ENCODE measurements at regions not wholly inside any gene's neighbourhood (a gene's known extent, or its start where the extent isn't known, plus 50 kb on each side); places are given as distances from the start of the nearest gene placed in this dataset.
"Not testable (repeated sequence)": the region's sequence is repeated elsewhere in the genome, so short reads cannot be mapped to it uniquely, and the experiment has no call there.

DNA sequence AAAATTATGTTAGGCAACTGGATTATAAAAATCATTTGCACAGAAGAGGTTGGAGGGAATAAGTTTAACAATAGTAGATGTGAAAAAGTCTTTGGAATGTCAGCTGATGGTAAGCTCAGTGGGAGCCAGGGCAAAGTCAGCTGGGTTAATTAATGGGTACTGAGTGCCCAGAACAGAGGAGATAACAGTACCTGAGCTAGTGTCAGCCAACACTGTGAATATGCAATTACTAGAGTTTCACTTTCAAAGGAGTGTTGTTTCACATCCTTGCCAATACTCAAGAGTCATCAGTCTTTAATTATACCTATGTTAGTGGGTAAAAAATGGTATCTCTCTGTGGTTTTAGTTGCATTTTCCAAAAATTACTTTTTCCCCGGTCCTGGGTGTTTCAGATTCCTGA, 135.1 kb downstream of the KIF4B start:
- DNase-seq (no peak), ATAC-seq (ENCODE audit: low FRiP score in 2 of 2) (no peak)
- 67 to 68% methylated on average over 1 of the region's 1 CpG for WGBS, 2 donors
- Histone ChIP-seq H3K36me3 (no peaks in the 10 kb centered on the region), H3K27me3 (no peaks in the 10 kb centered on the region), H3K4me1 (no peaks in the 10 kb centered on the region), H3K9me3 (no peaks in the 10 kb centered on the region), H3K27ac (no peak overlapping the region), H3K4me3 (no peak overlapping the region)
- TF ChIP-seq POLR2A (IDR thresholded peaks at IDR 0.05) (no peak), EP300 (IDR thresholded peaks at IDR 0.05) (no peak), CTCF (IDR thresholded peaks at IDR 0.05) (no peak), POLR2AphosphoS5 (IDR thresholded peaks at IDR 0.05) (no peak)

- Histone ChIP-seq H3K27me3 (no peaks in the 10 kb centered on the region), H3K36me3 (no peaks in the 10 kb centered on the region), H3K9me3 (no peaks in the 10 kb centered on the region), H3K27ac (no peak overlapping the region), H3K4me1 (no peaks in the 10 kb centered on the region), H3K4me3 (no peak overlapping the region)
- 21 to 47% methylated on average over 4 of the region's 4 CpGs for WGBS, 2 donors
- DNase-seq (no peak), ATAC-seq (ENCODE audit: low FRiP score in 2 of 2) (peak in 1 of 2 donors; percentile 43)
- TF ChIP-seq CTCF (IDR thresholded peaks at IDR 0.05) (no peak), POLR2AphosphoS5 (IDR thresholded peaks at IDR 0.05) (no peak), EP300 (IDR thresholded peaks at IDR 0.05) (no peak), POLR2A (IDR thresholded peaks at IDR 0.05) (no peak)
These were observed 136.5 kb downstream of the KIF4B start for GRCh38 chr5:155150012-155150411.

DNA sequence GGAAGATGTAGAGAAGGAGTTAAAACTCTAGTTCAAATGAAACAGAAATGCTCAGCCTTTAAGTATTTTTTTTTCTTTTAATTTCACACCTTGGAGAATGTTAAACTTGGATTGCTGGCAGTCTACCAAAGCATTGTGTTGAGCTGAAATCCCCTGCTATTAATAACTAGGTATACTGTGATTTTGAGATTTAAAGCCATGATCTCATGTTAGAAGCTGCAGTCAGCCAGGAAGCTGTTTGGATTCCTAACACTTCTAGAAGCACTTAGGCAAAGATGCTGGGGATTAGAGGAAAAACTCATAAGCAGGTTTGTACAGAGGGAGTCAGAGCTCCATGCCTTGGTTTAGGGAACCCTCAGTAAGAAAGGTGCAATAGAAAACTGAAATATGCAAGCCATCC, 141.4 kb downstream of the KIF4B start:
- Histone ChIP-seq H3K36me3 (no peaks in the 10 kb centered on the region), H3K9me3 (no peaks in the 10 kb centered on the region), H3K27me3 (no peaks in the 10 kb centered on the region), H3K4me3 (no peak overlapping the region), H3K27ac (no peak overlapping the region), H3K4me1 (no peaks in the 10 kb centered on the region)
- no peak for DNase-seq
- ATAC-seq (ENCODE audit: low FRiP score in 2 of 2) = no peak
- no peak for TF ChIP-seq CTCF (IDR thresholded peaks at IDR 0.05)
- TF ChIP-seq POLR2A (IDR thresholded peaks at IDR 0.05) = no peak
- no peak for TF ChIP-seq POLR2AphosphoS5 (IDR thresholded peaks at IDR 0.05)
- no peak for TF ChIP-seq EP300 (IDR thresholded peaks at IDR 0.05)

GRCh38 chr5:155163084-155163483, 149.5 kb downstream of the KIF4B start:
- not testable (repeated sequence) for H3K9me3 ChIP-seq; H3K27me3 ChIP-seq; H3K4me1 ChIP-seq; H3K36me3 ChIP-seq; ATAC-seq (ENCODE audit: low FRiP score in 2 of 2); H3K27ac ChIP-seq; H3K4me3 ChIP-seq
- DNase-seq = peak in 1 of 2 donors; percentile 36
- WGBS, 2 donors = 78 to 80% methylated on average over 6 to 7 of the region's 7 CpGs

DNA sequence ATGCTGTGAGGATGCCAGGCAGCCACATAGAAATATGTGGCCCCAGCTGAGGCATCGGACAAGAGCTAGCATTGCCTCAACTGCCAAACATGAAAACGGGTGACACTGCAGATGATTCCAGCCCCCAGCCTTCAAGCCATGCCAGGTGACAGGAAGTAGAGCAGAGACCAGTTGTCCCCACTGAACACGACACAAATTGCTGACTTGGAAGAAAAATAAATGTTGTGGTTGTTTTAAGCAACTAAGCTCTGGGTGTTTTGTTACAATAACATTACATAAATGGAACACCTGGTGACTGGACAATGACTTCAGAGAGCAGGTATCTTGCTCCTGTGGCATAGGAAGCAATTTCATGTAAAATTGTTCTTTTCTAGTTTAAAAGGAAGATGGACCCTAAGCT, 154.2 kb downstream of the KIF4B start:
- no peaks in the 10 kb centered on the region for H3K36me3 ChIP-seq
- no peaks in the 10 kb centered on the region for H3K27me3 ChIP-seq
- no peak for ATAC-seq (ENCODE audit: low FRiP score in 2 of 2)
- DNase-seq = no peak
- 87 to 95% methylated on average over 3 of the region's 3 CpGs for WGBS, 2 donors
- no peak overlapping the region for H3K27ac ChIP-seq
- no peaks in the 10 kb centered on the region for H3K4me1 ChIP-seq
- TF ChIP-seq CTCF (IDR thresholded peaks at IDR 0.05) (no peak), EP300 (IDR thresholded peaks at IDR 0.05) (no peak), POLR2AphosphoS5 (IDR thresholded peaks at IDR 0.05) (no peak), POLR2A (IDR thresholded peaks at IDR 0.05) (no peak)
- H3K4me3 ChIP-seq = no peak overlapping the region
- no peaks in the 10 kb centered on the region for H3K9me3 ChIP-seq
